PC-9 (cell line): ENCODE measurements at regions not wholly inside any gene's neighbourhood (a gene's known extent, or its start where the extent isn't known, plus 50 kb on each side); places are given as distances from the start of the nearest gene placed in this dataset.

Source experiments
- EZH2 ChIP-seq: fragments of 200-600 bp; sonication (generic); IDR thresholded peaks from 2 replicates; pipeline ENCODE4 v1.8.0; 2017; ENCODE audit warnings: antibody characterized with exemption, low read depth
- TF ChIP-seq, protein P1 (sequence below): fragments of 200-600 bp; sonication (generic); conservative IDR thresholded peaks from 2 replicates; pipeline ENCODE4 v1.6.1; 2017; ENCODE audit warnings: mixed run types, antibody characterized with exemption, mild to moderate bottlenecking, moderate library complexity

DNA sequence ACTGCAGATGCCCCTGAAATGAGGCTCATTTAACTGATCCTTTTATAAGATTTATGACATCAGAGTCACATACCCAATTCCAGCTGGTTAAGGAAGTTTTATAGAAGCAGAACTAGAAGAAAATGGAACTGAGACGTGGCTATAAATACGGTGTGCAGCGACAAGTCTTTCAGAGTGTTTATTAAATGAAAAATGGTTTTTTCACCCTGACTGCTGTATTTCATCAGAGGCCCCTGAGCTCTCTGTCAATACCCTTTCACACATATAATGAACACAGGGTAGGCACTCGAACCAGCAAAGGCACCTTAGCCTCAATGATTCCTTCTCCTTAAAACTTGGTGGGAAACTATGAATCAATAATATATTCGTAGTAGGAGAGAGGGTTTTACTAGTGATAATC, 380.8 kb upstream of the ANXA10 start:
- TF ChIP-seq, protein P1, sequence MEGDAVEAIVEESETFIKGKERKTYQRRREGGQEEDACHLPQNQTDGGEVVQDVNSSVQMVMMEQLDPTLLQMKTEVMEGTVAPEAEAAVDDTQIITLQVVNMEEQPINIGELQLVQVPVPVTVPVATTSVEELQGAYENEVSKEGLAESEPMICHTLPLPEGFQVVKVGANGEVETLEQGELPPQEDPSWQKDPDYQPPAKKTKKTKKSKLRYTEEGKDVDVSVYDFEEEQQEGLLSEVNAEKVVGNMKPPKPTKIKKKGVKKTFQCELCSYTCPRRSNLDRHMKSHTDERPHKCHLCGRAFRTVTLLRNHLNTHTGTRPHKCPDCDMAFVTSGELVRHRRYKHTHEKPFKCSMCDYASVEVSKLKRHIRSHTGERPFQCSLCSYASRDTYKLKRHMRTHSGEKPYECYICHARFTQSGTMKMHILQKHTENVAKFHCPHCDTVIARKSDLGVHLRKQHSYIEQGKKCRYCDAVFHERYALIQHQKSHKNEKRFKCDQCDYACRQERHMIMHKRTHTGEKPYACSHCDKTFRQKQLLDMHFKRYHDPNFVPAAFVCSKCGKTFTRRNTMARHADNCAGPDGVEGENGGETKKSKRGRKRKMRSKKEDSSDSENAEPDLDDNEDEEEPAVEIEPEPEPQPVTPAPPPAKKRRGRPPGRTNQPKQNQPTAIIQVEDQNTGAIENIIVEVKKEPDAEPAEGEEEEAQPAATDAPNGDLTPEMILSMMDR = no peak
- no peak for TF ChIP-seq EZH2
